GM23248 (cell line): ENCODE measurements at regions not wholly inside any gene's neighbourhood (a gene's known extent, or its start where the extent isn't known, plus 50 kb on each side); places are given as distances from the start of the nearest gene placed in this dataset.

Experiments used
- EZH2 ChIP-seq: fragments of 200-600 bp; sonication (generic); IDR thresholded peaks from 2 replicates; pipeline ENCODE4 v1.6.1; 2018; ENCODE audit warnings: antibody characterized with exemption, mild to moderate bottlenecking; ENCODE audit not compliant: insufficient read depth, poor library complexity, severe bottlenecking
- EZH2phosphoT487 ChIP-seq: fragments of 200-600 bp; sonication (generic); IDR thresholded peaks from 2 replicates; pipeline ENCODE4 v1.6.1; 2018; ENCODE audit warnings: antibody characterized with exemption, moderate library complexity, mild to moderate bottlenecking, low read depth; ENCODE audit not compliant: insufficient read depth

DNA sequence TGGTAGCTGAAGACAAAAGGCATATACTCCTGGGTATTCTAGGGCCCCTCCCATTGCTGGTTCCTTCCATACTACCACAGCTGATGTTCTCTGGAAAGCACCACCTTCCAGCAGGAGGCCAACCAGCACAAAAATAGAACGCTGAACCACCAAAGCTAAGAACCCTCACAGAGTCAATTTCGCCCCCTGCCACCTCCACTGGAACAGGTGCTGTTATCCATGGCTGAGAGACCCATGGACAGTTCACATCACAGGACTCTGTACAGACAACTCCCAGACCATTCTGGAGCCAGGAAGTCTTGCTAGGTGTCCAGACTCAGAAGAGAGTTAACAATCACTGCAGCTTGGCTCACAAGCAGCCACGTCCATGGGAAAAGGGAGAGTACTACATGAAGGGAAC, 1851.5 kb upstream of the NUDT12 start:
- TF ChIP-seq EZH2, result no peak
- TF ChIP-seq EZH2phosphoT487, result no peak
